HFFc6 (cell line): ENCODE measurements at regions not wholly inside any gene's neighbourhood (a gene's known extent, or its start where the extent isn't known, plus 50 kb on each side); places are given as distances from the start of the nearest gene placed in this dataset.

Source experiments
- DNase-seq: peaks from one replicate; pipeline ENCODE4 v3.0.0-alpha.2; 2018
- H3K27ac Mint-ChIP-seq: 2 replicates; pipeline ENCODE4 v1.8.0; 2020; ENCODE audit warnings: mild to moderate bottlenecking, mixed read lengths
- H3K27me3 Mint-ChIP-seq: 2 replicates; pipeline ENCODE4 v1.8.0; 2021; ENCODE audit warnings: mild to moderate bottlenecking, moderate library complexity, mixed read lengths; ENCODE audit not compliant: insufficient read depth
- H3K36me3 Mint-ChIP-seq: 2 replicates; pipeline ENCODE4 v1.8.0; 2021; ENCODE audit warnings: low read depth, mixed read lengths
- H3K4me1 Mint-ChIP-seq: 2 replicates; pipeline ENCODE4 v1.8.0; 2020; ENCODE audit warnings: low read depth, mixed read lengths
- H3K4me3 Mint-ChIP-seq: 2 replicates; pipeline ENCODE4 v1.8.0; 2020; ENCODE audit warnings: mild to moderate bottlenecking, moderate library complexity, mixed read lengths
- H3K9me3 Mint-ChIP-seq: 2 replicates; pipeline ENCODE4 v1.8.0; 2020; ENCODE audit warnings: mild to moderate bottlenecking, mixed read lengths
- CTCF ChIP-seq: fragments of 200-600 bp; sonication (generic); IDR thresholded peaks from 2 replicates; pipeline ENCODE4 v1.5.0; 2021; ENCODE audit warnings: antibody characterized with exemption, mild to moderate bottlenecking

GRCh38 chr1:168921629-168922028, 184.9 kb upstream of the ATP1B1 start:
- H3K27ac Mint-ChIP-seq, result no peak overlapping the region
- peaks cover 2% of the 10 kb centered on the region; the same call in 1 of the 2 replicates for H3K27me3 Mint-ChIP-seq
- no peak overlapping the region for H3K4me3 Mint-ChIP-seq
- peaks cover 14% of the 10 kb centered on the region for H3K9me3 Mint-ChIP-seq
- H3K36me3 Mint-ChIP-seq, result no peaks in the 10 kb centered on the region
- no peak for TF ChIP-seq CTCF
- DNase-seq, result no peak
- H3K4me1 Mint-ChIP-seq, result no peaks in the 10 kb centered on the region

GRCh38 chr1:168923521-168924136, 182.9 kb upstream of the ATP1B1 start:
- no peaks in the 10 kb centered on the region for H3K36me3 Mint-ChIP-seq
- H3K4me1 Mint-ChIP-seq, result no peaks in the 10 kb centered on the region
- peaks cover 10% of the 10 kb centered on the region for H3K9me3 Mint-ChIP-seq
- no peak for TF ChIP-seq CTCF
- no peak for DNase-seq
- H3K4me3 Mint-ChIP-seq, result no peak overlapping the region
- H3K27me3 Mint-ChIP-seq, result peaks cover 2% of the 10 kb centered on the region; the same call in 1 of the 2 replicates
- no peak overlapping the region for H3K27ac Mint-ChIP-seq

GRCh38 chr1:168924976-168925375, 181.5 kb upstream of the ATP1B1 start:
- Mint-ChIP-seq H3K36me3 (no peaks in the 10 kb centered on the region), H3K4me1 (no peaks in the 10 kb centered on the region), H3K4me3 (no peak overlapping the region), H3K27me3 (peaks cover 2% of the 10 kb centered on the region; the same call in 1 of the 2 replicates), H3K9me3 (peaks cover 10% of the 10 kb centered on the region), H3K27ac (no peak overlapping the region)
- DNase-seq, result no peak
- no peak for TF ChIP-seq CTCF

DNA sequence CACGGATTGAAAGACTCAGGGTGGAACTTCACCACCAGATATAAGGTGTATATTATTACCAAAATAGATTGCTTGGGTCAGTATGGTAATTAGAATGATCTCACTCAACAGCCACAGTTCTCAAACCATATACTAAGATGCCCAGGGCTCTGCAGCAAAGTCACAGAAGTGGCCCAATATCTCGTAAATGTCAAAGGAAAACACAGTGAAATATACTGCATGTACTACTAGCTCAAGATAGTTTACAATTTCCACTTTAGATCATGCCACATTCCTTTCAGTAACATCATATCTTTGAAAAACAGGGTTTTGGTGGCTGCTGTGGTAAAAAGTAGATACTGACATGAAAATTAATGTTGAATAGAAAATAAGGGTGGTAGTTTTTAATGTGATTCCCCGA, 180.3 kb upstream of the ATP1B1 start:
- Mint-ChIP-seq H3K9me3 (peaks cover 10% of the 10 kb centered on the region), H3K4me1 (no peaks in the 10 kb centered on the region)

DNA sequence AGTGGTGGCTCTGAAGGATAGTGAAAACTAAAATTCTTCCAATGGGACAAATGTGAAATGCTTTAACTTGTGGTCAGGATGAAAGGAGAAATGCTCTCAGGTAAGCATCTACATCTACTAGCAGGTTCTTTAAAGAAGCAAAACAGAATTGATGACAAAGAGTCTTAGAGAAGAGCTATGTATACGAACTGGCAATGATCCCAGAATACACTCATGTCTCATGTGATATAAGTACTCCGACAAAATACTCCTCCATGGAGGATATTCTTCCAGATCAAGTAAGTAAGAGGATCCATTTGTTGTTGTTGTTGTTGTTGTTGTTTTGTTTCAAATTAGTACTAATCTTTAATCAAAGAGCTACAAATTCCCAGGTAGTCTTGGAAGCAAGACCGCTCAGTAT, 174.0 kb upstream of the ATP1B1 start:
- H3K9me3 Mint-ChIP-seq, result peaks cover 7% of the 10 kb centered on the region; the same call in 1 of the 2 replicates
- no peaks in the 10 kb centered on the region; the same call in 1 of the 2 replicates for H3K27me3 Mint-ChIP-seq
- H3K4me3 Mint-ChIP-seq, result no peak overlapping the region
- DNase-seq, result no peak
- H3K4me1 Mint-ChIP-seq, result no peaks in the 10 kb centered on the region
- no peaks in the 10 kb centered on the region for H3K36me3 Mint-ChIP-seq
- no peak for TF ChIP-seq CTCF
- H3K27ac Mint-ChIP-seq, result no peak overlapping the region

More for the DNA sequence above, 180.3 kb upstream of the ATP1B1 start:
- TF ChIP-seq CTCF, result no peak
- Mint-ChIP-seq H3K36me3 (no peaks in the 10 kb centered on the region), H3K27ac (no peak overlapping the region), H3K4me3 (no peak overlapping the region), H3K27me3 (peaks cover 2% of the 10 kb centered on the region; the same call in 1 of the 2 replicates)
- no peak for DNase-seq
